ENCODE measurements at regions not wholly inside any gene's neighbourhood (a gene's known extent, or its start where the extent isn't known, plus 50 kb on each side); places are given as distances from the start of the nearest gene placed in this dataset.
A peak's percentile ranks its signal among the peaks of the same experiment; 100 is the strongest.

DNA sequence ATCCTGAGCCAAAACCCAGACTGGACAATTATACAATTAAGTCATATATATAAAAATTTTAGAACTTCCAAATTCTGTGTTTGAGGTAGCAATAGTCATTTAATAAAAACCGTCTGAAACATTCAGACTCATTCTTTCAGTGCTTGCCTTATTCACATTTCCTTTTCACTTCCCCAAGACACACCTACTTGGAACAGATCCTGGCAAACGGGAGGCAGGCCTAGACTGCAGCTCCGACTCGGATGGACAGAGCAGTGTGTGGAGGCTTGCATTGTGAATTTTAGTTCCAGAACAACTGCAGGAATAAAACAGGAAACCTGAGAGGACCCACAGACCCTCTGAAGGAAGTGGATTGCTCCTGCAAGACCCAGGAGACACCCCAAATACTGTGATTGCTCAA lies 341.4 kb downstream of the CNTN3 start:
- DNase-seq (peak in 2 of 3 donors; percentile 24 to 35), ATAC-seq (ENCODE audit: insufficient read depth, low FRiP score) (no peak)
- Histone ChIP-seq H3K9ac (ENCODE audit: insufficient read depth in 1 of 2, low read length in 2 of 2) (no peak overlapping the region), H3K4me3 (no peak overlapping the region), H3K9me3 (ENCODE audit: control insufficient read depth in 4 of 4, insufficient read depth in 3 of 4, low read length in 3 of 4) (peaks cover 0 to under 1% (median 0%) of the 10 kb centered on the region in 4 donors), H3K4me1 (ENCODE audit: control insufficient read depth in 5 of 5, insufficient read depth in 5 of 5, low read length in 5 of 5) (peaks cover 0 to 12% (median 0%) of the 10 kb centered on the region in 5 donors), H3K27me3 (ENCODE audit: control insufficient read depth in 3 of 3, insufficient read depth in 3 of 3, low read length in 2 of 3) (no peaks in the 10 kb centered on the region), H3K36me3 (ENCODE audit: control insufficient read depth in 4 of 4, insufficient read depth in 4 of 4, low read length in 4 of 4) (no peaks in the 10 kb centered on the region), H3K27ac (ENCODE audit: low read depth in 1 of 2, low read length in 1 of 2) (no peak overlapping the region)
- 38 to 63% methylated on average over 4 of the region's 4 CpGs for WGBS, 2 donors
- TF ChIP-seq, protein P1, sequence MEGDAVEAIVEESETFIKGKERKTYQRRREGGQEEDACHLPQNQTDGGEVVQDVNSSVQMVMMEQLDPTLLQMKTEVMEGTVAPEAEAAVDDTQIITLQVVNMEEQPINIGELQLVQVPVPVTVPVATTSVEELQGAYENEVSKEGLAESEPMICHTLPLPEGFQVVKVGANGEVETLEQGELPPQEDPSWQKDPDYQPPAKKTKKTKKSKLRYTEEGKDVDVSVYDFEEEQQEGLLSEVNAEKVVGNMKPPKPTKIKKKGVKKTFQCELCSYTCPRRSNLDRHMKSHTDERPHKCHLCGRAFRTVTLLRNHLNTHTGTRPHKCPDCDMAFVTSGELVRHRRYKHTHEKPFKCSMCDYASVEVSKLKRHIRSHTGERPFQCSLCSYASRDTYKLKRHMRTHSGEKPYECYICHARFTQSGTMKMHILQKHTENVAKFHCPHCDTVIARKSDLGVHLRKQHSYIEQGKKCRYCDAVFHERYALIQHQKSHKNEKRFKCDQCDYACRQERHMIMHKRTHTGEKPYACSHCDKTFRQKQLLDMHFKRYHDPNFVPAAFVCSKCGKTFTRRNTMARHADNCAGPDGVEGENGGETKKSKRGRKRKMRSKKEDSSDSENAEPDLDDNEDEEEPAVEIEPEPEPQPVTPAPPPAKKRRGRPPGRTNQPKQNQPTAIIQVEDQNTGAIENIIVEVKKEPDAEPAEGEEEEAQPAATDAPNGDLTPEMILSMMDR (IDR thresholded peaks at IDR 0.05; ENCODE audit: control extremely low read depth, extremely low read depth): no peak

DNA sequence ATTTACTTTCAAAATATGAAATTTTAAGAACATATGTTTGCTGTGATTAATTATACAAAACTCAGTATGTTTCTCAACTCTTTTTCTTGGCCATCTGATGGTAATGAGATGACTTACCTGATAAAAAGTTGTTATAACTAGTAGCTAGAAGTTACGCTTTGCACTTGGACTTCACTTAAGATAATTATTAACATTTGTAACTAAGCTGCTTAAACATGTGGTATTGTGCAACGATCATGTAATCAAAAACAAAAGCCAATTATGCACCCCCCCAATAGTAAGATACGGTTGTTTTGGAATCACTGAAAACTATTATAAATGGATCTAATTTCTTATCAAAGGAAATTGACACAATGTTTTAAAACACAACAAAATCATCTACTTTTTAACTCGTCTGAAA lies 342.9 kb downstream of the CNTN3 start:
- TF ChIP-seq, protein P1 (IDR thresholded peaks at IDR 0.05; ENCODE audit: control extremely low read depth, extremely low read depth): no peak
- H3K9ac ChIP-seq (ENCODE audit: insufficient read depth in 1 of 2, low read length in 2 of 2): no peak overlapping the region
- H3K36me3 ChIP-seq (ENCODE audit: control insufficient read depth in 4 of 4, insufficient read depth in 4 of 4, low read length in 4 of 4): no peaks in the 10 kb centered on the region
- H3K27me3 ChIP-seq (ENCODE audit: control insufficient read depth in 3 of 3, insufficient read depth in 3 of 3, low read length in 2 of 3): no peaks in the 10 kb centered on the region
- 63 to 83% methylated on average over 4 of the region's 4 CpGs for WGBS, 2 donors
- H3K4me1 ChIP-seq (ENCODE audit: control insufficient read depth in 5 of 5, insufficient read depth in 5 of 5, low read length in 5 of 5): peaks cover 0 to 13% (median 0%) of the 10 kb centered on the region in 5 donors
- H3K9me3 ChIP-seq (ENCODE audit: control insufficient read depth in 4 of 4, insufficient read depth in 3 of 4, low read length in 3 of 4): no peaks in the 10 kb centered on the region
- no peak for ATAC-seq (ENCODE audit: insufficient read depth, low FRiP score)
- H3K27ac ChIP-seq (ENCODE audit: low read depth in 1 of 2, low read length in 1 of 2): no peak overlapping the region
- peak in 2 of 3 donors; percentile 9 to 43 for DNase-seq
- no peak overlapping the region for H3K4me3 ChIP-seq

DNA sequence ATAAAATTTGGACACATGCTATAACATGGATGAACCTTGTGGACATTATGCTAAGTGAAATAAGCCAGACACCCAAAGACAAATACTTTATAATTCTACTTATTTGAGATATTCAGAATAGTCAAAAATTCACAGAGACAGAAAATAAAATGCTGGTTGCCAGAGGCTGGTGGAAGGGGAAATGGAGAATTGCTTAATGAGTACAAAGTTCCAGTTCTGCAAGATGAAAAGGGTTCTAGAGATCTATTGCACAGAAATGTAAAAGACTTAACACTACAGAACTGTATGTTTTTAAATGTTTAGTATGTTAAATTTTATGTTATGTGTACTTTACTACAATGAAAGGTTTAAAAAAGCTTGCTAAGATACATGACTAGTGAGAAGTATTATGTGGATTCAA lies 344.8 kb downstream of the CNTN3 start:
- no peak for ATAC-seq (ENCODE audit: insufficient read depth, low FRiP score)
- Histone ChIP-seq H3K4me1 (ENCODE audit: control insufficient read depth in 5 of 5, insufficient read depth in 5 of 5, low read length in 5 of 5) (peaks cover 0 to 13% (median 0%) of the 10 kb centered on the region in 5 donors), H3K9ac (ENCODE audit: insufficient read depth in 1 of 2, low read length in 2 of 2) (no peak overlapping the region), H3K36me3 (ENCODE audit: control insufficient read depth in 4 of 4, insufficient read depth in 4 of 4, low read length in 4 of 4) (peaks cover 0 to 2% (median 0%) of the 10 kb centered on the region in 4 donors), H3K27ac (ENCODE audit: low read depth in 1 of 2, low read length in 1 of 2) (no peak overlapping the region), H3K9me3 (ENCODE audit: control insufficient read depth in 4 of 4, insufficient read depth in 3 of 4, low read length in 3 of 4) (no peaks in the 10 kb centered on the region), H3K4me3 (no peak overlapping the region), H3K27me3 (ENCODE audit: control insufficient read depth in 3 of 3, insufficient read depth in 3 of 3, low read length in 2 of 3) (no peaks in the 10 kb centered on the region)
- DNase-seq: no peak
- TF ChIP-seq, protein P1 (IDR thresholded peaks at IDR 0.05; ENCODE audit: control extremely low read depth, extremely low read depth): no peak

DNA sequence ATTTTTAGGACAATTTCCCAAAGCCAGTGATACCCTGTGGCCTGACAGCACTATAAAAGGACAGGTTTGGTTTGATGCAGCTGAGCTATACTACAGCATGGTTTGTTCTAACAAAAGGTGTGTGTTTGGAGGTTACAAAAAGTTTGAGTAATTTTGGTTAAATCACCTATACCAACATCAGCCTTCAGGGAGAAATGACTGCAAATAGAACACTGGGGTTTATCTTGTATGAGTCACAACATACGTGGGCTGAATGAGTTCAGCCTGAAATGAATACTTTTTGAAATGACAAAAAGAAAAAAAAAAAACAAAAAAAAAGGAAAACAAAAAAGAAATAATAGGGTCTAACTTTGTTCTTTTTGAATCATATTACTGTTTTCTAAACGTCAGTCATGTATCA lies 345.7 kb downstream of the CNTN3 start:
- no peak overlapping the region for H3K4me3 ChIP-seq
- 66 to 81% methylated on average over 2 of the region's 2 CpGs for WGBS, 2 donors
- no peaks in the 10 kb centered on the region for H3K9me3 ChIP-seq (ENCODE audit: control insufficient read depth in 4 of 4, insufficient read depth in 3 of 4, low read length in 3 of 4)
- TF ChIP-seq, protein P1 (IDR thresholded peaks at IDR 0.05; ENCODE audit: control extremely low read depth, extremely low read depth): no peak
- H3K27me3 ChIP-seq (ENCODE audit: control insufficient read depth in 3 of 3, insufficient read depth in 3 of 3, low read length in 2 of 3): no peaks in the 10 kb centered on the region
- H3K4me1 ChIP-seq (ENCODE audit: control insufficient read depth in 5 of 5, insufficient read depth in 5 of 5, low read length in 5 of 5): peaks cover 0 to 13% (median 0%) of the 10 kb centered on the region in 5 donors
- no peak overlapping the region for H3K9ac ChIP-seq (ENCODE audit: insufficient read depth in 1 of 2, low read length in 2 of 2)
- peaks cover 0 to 2% (median 0%) of the 10 kb centered on the region in 4 donors for H3K36me3 ChIP-seq (ENCODE audit: control insufficient read depth in 4 of 4, insufficient read depth in 4 of 4, low read length in 4 of 4)
- H3K27ac ChIP-seq (ENCODE audit: low read depth in 1 of 2, low read length in 1 of 2): no peak overlapping the region
- no peak for DNase-seq
- ATAC-seq (ENCODE audit: insufficient read depth, low FRiP score): no peak

Data from lung (tissue), 11 donors.